WTC11 (cell line): ENCODE measurements at regions not wholly inside any gene's neighbourhood (a gene's known extent, or its start where the extent isn't known, plus 50 kb on each side); places are given as distances from the start of the nearest gene placed in this dataset.

Experiments
- MAX ChIP-seq: sonication (generic); formaldehyde crosslinking; IDR thresholded peaks from 2 replicates; pipeline ENCODE4 v1.8.0; 2022; ENCODE audit warnings: mild to moderate bottlenecking, missing genetic modification reagents
- MYBL2 ChIP-seq: sonication (generic); formaldehyde crosslinking; IDR thresholded peaks from 2 replicates; pipeline ENCODE4 v1.8.1; 2023; ENCODE audit warnings: mild to moderate bottlenecking, moderate library complexity, missing genetic modification reagents
- TEAD4 ChIP-seq: sonication (generic); formaldehyde crosslinking; IDR thresholded peaks from 2 replicates; pipeline ENCODE4 v1.8.0; 2022; ENCODE audit warnings: mild to moderate bottlenecking, missing genetic modification reagents

DNA sequence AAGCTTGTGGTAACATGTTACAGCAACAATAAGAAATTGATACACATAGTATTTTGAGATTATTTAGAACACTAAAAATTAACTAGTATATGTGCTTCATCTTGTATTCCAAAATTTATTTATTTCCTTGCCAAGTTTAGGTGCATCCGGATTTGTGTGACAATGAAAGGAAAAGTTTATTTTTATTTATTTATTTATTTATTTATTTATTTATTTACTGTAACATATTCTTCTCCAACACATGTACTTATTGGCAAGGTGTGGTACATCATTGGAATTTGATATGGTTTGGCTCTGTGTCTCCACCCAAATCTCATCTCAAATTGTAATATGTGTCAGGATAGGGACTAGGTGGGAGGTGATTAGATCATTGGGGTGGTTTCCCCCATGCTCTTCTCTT, 373.3 kb upstream of the EDIL3 start:
- no peak for TF ChIP-seq TEAD4 (CRISPR knock-in tag)
- TF ChIP-seq MAX (CRISPR knock-in tag): no peak
- no peak for TF ChIP-seq MYBL2 (CRISPR knock-in tag)
